ENCODE measurements at regions not wholly inside any gene's neighbourhood (a gene's known extent, or its start where the extent isn't known, plus 50 kb on each side); places are given as distances from the start of the nearest gene placed in this dataset.
"Not testable (repeated sequence)": the region's sequence is repeated elsewhere in the genome, so short reads cannot be mapped to it uniquely, and the experiment has no call there.

- TF ChIP-seq CTCF (conservative IDR thresholded peaks at IDR 0.05; ENCODE audit: low read depth in 2 of 2); JUNB (IDR thresholded peaks at IDR 0.05; ENCODE audit: unreplicated experiment); POLR2AphosphoS5 (IDR thresholded peaks at IDR 0.05; ENCODE audit: low read depth); EZH2 (IDR thresholded peaks at IDR 0.05; ENCODE audit: low read depth, unreplicated experiment); REST (IDR thresholded peaks at IDR 0.05; ENCODE audit: unreplicated experiment); EZH2phosphoT487 (IDR thresholded peaks at IDR 0.05; ENCODE audit: unreplicated experiment); CREB1 (CRISPR knock-in tag; IDR thresholded peaks at IDR 0.05; ENCODE audit: low read depth): not testable (repeated sequence)
- TF ChIP-seq, protein P1, sequence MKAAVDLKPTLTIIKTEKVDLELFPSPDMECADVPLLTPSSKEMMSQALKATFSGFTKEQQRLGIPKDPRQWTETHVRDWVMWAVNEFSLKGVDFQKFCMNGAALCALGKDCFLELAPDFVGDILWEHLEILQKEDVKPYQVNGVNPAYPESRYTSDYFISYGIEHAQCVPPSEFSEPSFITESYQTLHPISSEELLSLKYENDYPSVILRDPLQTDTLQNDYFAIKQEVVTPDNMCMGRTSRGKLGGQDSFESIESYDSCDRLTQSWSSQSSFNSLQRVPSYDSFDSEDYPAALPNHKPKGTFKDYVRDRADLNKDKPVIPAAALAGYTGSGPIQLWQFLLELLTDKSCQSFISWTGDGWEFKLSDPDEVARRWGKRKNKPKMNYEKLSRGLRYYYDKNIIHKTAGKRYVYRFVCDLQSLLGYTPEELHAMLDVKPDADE (IDR thresholded peaks at IDR 0.05): not testable (repeated sequence)
Observed at GRCh38 chr12:107216411-107216810, 123.1 kb upstream of the CRY1 start.

Measured in GM23338 (cell line).